ENCODE measurements at regions not wholly inside any gene's neighbourhood (a gene's known extent, or its start where the extent isn't known, plus 50 kb on each side); places are given as distances from the start of the nearest gene placed in this dataset.

DNA sequence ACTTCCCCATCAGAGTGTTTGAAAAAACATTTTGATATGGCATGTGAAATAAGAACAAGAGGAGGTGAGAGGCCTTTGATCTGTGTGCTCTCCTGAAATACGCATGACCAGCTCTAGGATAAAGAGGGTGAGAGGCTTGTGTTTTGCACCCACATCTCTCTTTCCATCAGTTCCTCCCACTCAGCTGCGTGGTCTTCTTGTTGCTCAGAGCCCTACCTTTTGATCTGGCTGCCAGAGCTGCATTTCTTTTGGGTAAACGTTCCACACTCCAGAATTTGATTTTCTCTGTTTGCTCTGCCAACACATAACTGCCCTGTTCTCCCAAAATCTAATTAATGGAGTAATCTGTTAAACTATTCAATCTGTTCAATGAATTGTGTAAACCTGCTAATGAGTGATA, 72.0 kb upstream of the FN1 start:
- DNase-seq (ENCODE audit: low read depth, low spot score), result no peak

- DNase-seq (ENCODE audit: low read depth, low spot score), result no peak
Observed at GRCh38 chr2:215507136-215507535, 71.3 kb upstream of the FN1 start.

GRCh38 chr2:215506604-215506990, 70.7 kb upstream of the FN1 start:
- DNase-seq (ENCODE audit: low read depth, low spot score), result no peak

GRCh38 chr2:215505044-215505786, 69.3 kb upstream of the FN1 start:
- DNase-seq (ENCODE audit: low read depth, low spot score), result no peak

GRCh38 chr2:215504547-215504946, 68.7 kb upstream of the FN1 start:
- DNase-seq (ENCODE audit: low read depth, low spot score), result no peak

DNA sequence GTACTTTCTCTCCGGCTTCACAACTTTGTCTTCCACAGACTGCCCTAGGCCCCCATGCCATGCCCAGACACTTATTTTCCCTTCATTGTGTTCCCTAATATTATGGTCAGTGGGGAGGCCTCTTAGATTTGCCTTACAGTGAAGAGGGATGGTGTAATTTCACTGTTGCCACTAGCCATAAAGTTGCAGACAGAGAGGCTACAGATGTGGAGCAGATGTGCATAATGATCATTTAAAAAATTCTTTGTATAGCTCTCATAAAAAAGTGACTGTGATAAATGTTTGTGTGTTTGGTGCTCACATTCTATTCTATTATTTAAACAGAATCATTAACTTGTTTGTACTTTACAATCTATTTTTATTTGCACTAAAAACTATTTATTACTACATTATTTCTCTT, 67.5 kb upstream of the FN1 start:
- no peak for DNase-seq (ENCODE audit: low read depth, low spot score)

DNA sequence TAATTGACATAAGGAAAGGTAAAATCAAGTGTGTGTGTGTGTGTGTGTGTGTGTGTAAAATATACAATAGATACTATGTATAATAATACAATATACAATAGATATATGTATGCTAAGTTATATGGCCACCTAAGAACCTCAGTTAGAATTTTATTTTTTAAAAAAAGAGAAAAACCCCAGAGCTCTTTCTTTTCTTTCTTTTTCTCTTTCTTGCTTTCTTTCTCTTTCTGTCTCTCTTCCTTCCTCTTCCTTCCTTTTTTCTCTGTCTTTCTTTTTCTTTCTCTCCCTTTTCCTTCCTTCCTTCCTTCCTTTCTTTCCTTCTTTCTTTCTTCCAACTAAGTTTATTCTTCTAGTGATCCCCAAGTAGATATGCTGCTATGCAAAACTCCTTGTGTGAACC, 64.6 kb upstream of the FN1 start:
- DNase-seq (ENCODE audit: low read depth, low spot score), result no peak

DNA sequence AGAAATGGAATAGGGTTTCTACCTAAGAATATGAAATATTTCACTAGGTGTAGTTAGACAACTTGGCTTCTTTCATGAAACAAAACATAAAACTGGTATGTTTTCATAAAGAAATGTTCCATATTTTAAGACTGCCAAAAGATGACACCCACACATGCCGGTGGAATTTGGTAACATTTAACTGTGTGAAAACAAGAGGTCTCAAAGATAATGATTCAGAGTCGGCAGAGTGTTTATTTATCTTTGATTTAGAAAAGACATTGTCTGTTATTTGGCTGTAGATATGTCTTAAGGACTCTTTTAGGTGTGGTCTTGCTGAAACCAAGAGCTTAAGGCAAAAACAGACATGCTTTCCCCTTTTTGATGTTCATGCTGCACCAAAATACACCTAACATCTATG, 63.5 kb upstream of the FN1 start:
- DNase-seq (ENCODE audit: low read depth, low spot score), result no peak

- no peak for DNase-seq (ENCODE audit: low read depth, low spot score)
Observed at GRCh38 chr2:215498431-215498830, 62.6 kb upstream of the FN1 start.

GRCh38 chr2:215493376-215493775, 57.5 kb upstream of the FN1 start:
- DNase-seq (ENCODE audit: low read depth, low spot score), result no peak

GRCh38 chr2:215489288-215489848, 53.5 kb upstream of the FN1 start:
- no peak for DNase-seq (ENCODE audit: low read depth, low spot score)

DNA sequence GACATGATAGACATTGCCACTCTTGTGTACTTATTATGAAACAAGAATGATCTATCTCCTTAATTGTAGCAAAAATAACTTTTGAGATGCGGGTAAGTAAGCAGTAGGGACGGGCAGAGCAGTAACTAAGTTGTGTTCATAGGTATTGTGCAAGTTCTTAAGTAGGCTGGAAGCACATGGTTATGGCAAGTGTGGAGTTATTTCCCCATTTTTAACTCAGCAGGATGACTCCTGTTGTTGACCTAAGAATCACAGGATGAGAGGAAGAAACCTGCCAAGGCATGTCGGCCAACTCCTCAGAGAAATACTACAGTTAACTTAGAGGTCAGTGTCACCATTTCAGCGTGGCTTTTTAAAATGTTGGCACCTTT, 51.1 kb upstream of the FN1 start:
- DNase-seq (ENCODE audit: low read depth, low spot score), result no peak

DNA sequence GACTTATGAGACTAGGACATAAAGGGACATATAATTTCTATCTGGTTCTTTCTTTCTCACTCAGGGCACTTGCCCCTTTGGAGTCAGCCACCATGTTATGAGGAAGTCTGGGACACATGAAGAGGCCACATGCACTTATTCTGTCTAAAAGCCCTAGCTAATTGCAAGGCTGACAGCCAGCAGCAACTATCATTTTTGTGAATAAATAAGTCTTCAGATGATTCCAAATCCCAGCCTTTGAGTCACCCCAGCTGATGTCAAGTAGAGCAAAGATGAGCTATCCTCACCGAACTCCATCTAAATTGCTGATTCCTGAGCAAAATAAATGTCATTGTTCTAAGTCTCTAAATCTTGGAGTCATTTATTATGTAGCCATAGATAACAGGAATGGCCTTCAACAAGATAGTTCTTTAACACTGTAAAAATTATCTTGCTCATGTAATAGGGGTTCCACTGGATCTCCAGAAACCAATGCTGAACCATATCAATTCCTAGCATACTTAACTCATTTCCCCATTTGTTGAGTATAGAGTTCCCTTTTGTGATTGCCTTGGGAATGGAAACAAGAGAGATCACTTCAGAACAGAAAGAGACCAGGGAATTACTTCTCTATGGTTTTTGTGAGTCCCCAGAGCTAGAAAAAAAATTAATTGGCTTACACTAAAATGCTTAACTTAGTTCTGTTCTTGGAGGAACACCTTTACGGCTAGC, 50.6 kb upstream of the FN1 start:
- no peak for DNase-seq (ENCODE audit: low read depth, low spot score)

All from smooth muscle cell of the brain vasculature (primary cell).